Endodermal cell (in vitro differentiated cells): ENCODE measurements at regions not wholly inside any gene's neighbourhood (a gene's known extent, or its start where the extent isn't known, plus 50 kb on each side); places are given as distances from the start of the nearest gene placed in this dataset.
A peak's percentile ranks its signal among the peaks of the same experiment; 100 is the strongest.

Experiments used
- DNase-seq: peaks from one replicate; pipeline ENCODE4 v3.0.0-alpha.2; 2017
- H3K27ac ChIP-seq: 2 replicates; pipeline ENCODE4 v1.5.1; 2013; ENCODE audit warnings: mild to moderate bottlenecking, low read depth, low read length, moderate library complexity
- H3K27me3 ChIP-seq: 2 replicates; pipeline ENCODE4 v1.6.1; 2013; ENCODE audit warnings: mild to moderate bottlenecking, low read length, moderate library complexity; ENCODE audit not compliant: insufficient read depth, control insufficient read depth, poor library complexity, severe bottlenecking
- H3K36me3 ChIP-seq: 2 replicates; pipeline ENCODE4 v1.7.0; 2013; ENCODE audit warnings: mild to moderate bottlenecking, low read length, moderate library complexity; ENCODE audit not compliant: control insufficient read depth, insufficient read depth
- H3K4me1 ChIP-seq: one replicate; pipeline ENCODE4 v1.7.0; 2013; ENCODE audit warnings: low read length; ENCODE audit not compliant: control insufficient read depth, insufficient read depth
- H3K4me3 ChIP-seq: 2 replicates; pipeline ENCODE4 v1.5.1; 2013; ENCODE audit warnings: mild to moderate bottlenecking, low read length, moderate library complexity
- H3K9ac ChIP-seq: 2 replicates; pipeline ENCODE4 v1.6.1; 2013; ENCODE audit warnings: mild to moderate bottlenecking, low read length, moderate library complexity; ENCODE audit not compliant: poor library complexity, severe bottlenecking; ENCODE audit errors: extremely low read depth
- H3K9me3 ChIP-seq: 2 replicates; pipeline ENCODE4 v1.6.1; 2013; ENCODE audit warnings: mild to moderate bottlenecking, low read length, moderate library complexity; ENCODE audit not compliant: control insufficient read depth
- H3K27ac Mint-ChIP-seq: 2 replicates; pipeline ENCODE4 v1.8.0; 2020; ENCODE audit warnings: mixed read lengths
- H3K27me3 Mint-ChIP-seq: 2 replicates; pipeline ENCODE4 v1.8.0; 2021; ENCODE audit warnings: mild to moderate bottlenecking, mixed read lengths; ENCODE audit not compliant: insufficient read depth
- H3K36me3 Mint-ChIP-seq: 2 replicates; pipeline ENCODE4 v1.8.0; 2020; ENCODE audit warnings: low read depth, mixed read lengths
- H3K4me1 Mint-ChIP-seq: 2 replicates; pipeline ENCODE4 v1.8.0; 2020; ENCODE audit warnings: mixed read lengths
- H3K4me3 Mint-ChIP-seq: 2 replicates; pipeline ENCODE4 v1.8.0; 2020; ENCODE audit warnings: mild to moderate bottlenecking, moderate library complexity, mixed read lengths
- H3K9me3 Mint-ChIP-seq: 2 replicates; pipeline ENCODE4 v1.8.0; 2020; ENCODE audit warnings: mild to moderate bottlenecking, mixed read lengths
- CTCF ChIP-seq: fragments of 200-600 bp; sonication (generic); conservative IDR thresholded peaks from 2 replicates; pipeline ENCODE4 v1.5.0; 2021; ENCODE audit warnings: antibody characterized with exemption, mild to moderate bottlenecking
- WGBS, 2 experiments: methylation state at CpG; one replicate each; pipeline versions ENCODE4 v1.1.5 to v1.1.7; 2013; ENCODE audit warnings: missing lambda C conversion rate in 2 of 2, mixed read lengths in 1 of 2; ENCODE audit not compliant: insufficient coverage in 1 of 2, insufficient read length in 1 of 2; 5-methylcytosine and 5-hydroxymethylcytosine counted together

GRCh38 chr6:1197309-1197708 is 114.6 kb upstream of the FOXQ1 start:
- H3K36me3 ChIP-seq, result no peaks in the 10 kb centered on the region
- peaks cover 7% of the 10 kb centered on the region for H3K4me1 ChIP-seq
- no peak overlapping the region for H3K4me3 Mint-ChIP-seq
- H3K4me1 Mint-ChIP-seq, result peaks cover 36% of the 10 kb centered on the region
- TF ChIP-seq CTCF, result no peak
- H3K27me3 ChIP-seq, result peaks cover 16% of the 10 kb centered on the region
- H3K27ac ChIP-seq, result no peak overlapping the region
- peaks cover 23% of the 10 kb centered on the region for H3K9me3 ChIP-seq
- H3K27me3 Mint-ChIP-seq, result peaks cover 29% of the 10 kb centered on the region
- peaks cover 7% of the 10 kb centered on the region for H3K9me3 Mint-ChIP-seq
- no peak for DNase-seq
- no peaks in the 10 kb centered on the region for H3K36me3 Mint-ChIP-seq
- no peak overlapping the region for H3K27ac Mint-ChIP-seq
- 85 to 94% methylated on average over 2 to 3 of the region's 3 CpGs for WGBS, 2 experiments
- no peak overlapping the region for H3K4me3 ChIP-seq
- no peak overlapping the region for H3K9ac ChIP-seq

GRCh38 chr6:1191141-1191630 is 120.7 kb upstream of the FOXQ1 start:
- H3K27ac ChIP-seq, result no peak overlapping the region
- TF ChIP-seq CTCF, result no peak
- no peak overlapping the region for H3K27ac Mint-ChIP-seq

GRCh38 chr6:1190366-1190765 is 121.5 kb upstream of the FOXQ1 start:
- DNase-seq, result peak; percentile 59
- H3K36me3 Mint-ChIP-seq, result no peaks in the 10 kb centered on the region
- Histone ChIP-seq H3K9ac (no peak overlapping the region), H3K36me3 (no peaks in the 10 kb centered on the region), H3K4me1 (no peaks in the 10 kb centered on the region), H3K27me3 (peaks cover 13% of the 10 kb centered on the region), H3K4me3 (no peak overlapping the region), H3K27ac (no peak overlapping the region), H3K9me3 (peaks cover 24% of the 10 kb centered on the region)
- H3K4me1 Mint-ChIP-seq, result no peaks in the 10 kb centered on the region
- H3K27me3 Mint-ChIP-seq, result peaks cover 18% of the 10 kb centered on the region
- no peak overlapping the region for H3K27ac Mint-ChIP-seq
- H3K9me3 Mint-ChIP-seq, result peaks cover 5% of the 10 kb centered on the region
- WGBS, 2 experiments, result 75 to 80% methylated on average over 4 to 5 of the region's 5 CpGs
- H3K4me3 Mint-ChIP-seq, result no peak overlapping the region
- TF ChIP-seq CTCF, result no peak

More at GRCh38 chr6:1191141-1191630, 120.7 kb upstream of the FOXQ1 start:
- H3K27me3 ChIP-seq, result peaks cover 5% of the 10 kb centered on the region
- no peak overlapping the region for H3K4me3 ChIP-seq
- H3K9me3 ChIP-seq, result peaks cover 29% of the 10 kb centered on the region
- Mint-ChIP-seq H3K36me3 (no peaks in the 10 kb centered on the region), H3K4me3 (no peak overlapping the region), H3K9me3 (peaks cover 7% of the 10 kb centered on the region), H3K27me3 (peaks cover 18% of the 10 kb centered on the region), H3K4me1 (no peaks in the 10 kb centered on the region)
- WGBS, 2 experiments, result 91 to 93% methylated on average over 7 to 11 of the region's 11 CpGs
- H3K36me3 ChIP-seq, result no peaks in the 10 kb centered on the region
- DNase-seq, result no peak
- no peaks in the 10 kb centered on the region for H3K4me1 ChIP-seq
- no peak overlapping the region for H3K9ac ChIP-seq
